ENCODE measurements at regions not wholly inside any gene's neighbourhood (a gene's known extent, or its start where the extent isn't known, plus 50 kb on each side); places are given as distances from the start of the nearest gene placed in this dataset.

DNA sequence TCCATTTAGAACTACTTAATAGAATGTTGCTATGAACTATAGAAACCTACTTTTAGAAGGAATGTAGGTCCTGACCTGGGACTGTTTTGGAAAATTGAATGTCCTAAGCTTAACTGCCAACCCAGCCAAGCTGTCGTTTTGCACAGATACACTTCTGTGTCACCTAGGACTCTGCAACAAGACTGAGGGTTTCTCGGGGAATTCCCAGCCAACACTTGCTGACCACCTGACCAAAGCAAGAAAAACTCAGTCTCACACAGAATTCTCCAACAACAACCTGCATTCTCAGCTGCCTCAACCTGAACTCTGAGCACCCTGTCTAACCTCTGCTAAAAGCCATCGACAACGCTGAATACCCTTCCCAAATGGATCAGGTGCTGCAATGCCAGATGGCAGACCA is 128.2 kb downstream of the SS18 start:
- TF ChIP-seq, protein P1, sequence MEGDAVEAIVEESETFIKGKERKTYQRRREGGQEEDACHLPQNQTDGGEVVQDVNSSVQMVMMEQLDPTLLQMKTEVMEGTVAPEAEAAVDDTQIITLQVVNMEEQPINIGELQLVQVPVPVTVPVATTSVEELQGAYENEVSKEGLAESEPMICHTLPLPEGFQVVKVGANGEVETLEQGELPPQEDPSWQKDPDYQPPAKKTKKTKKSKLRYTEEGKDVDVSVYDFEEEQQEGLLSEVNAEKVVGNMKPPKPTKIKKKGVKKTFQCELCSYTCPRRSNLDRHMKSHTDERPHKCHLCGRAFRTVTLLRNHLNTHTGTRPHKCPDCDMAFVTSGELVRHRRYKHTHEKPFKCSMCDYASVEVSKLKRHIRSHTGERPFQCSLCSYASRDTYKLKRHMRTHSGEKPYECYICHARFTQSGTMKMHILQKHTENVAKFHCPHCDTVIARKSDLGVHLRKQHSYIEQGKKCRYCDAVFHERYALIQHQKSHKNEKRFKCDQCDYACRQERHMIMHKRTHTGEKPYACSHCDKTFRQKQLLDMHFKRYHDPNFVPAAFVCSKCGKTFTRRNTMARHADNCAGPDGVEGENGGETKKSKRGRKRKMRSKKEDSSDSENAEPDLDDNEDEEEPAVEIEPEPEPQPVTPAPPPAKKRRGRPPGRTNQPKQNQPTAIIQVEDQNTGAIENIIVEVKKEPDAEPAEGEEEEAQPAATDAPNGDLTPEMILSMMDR (IDR thresholded peaks at IDR 0.05; ENCODE audit: extremely low read depth in 1 of 2, insufficient read depth in 1 of 2, low read depth in 1 of 2, low read length in 2 of 2), result no peak
- TF ChIP-seq POLR2AphosphoS5 (IDR thresholded peaks at IDR 0.05; ENCODE audit: insufficient read depth, low read depth, low read length) (no peak), POLR2A (IDR thresholded peaks at IDR 0.05; ENCODE audit: low read depth, low read length) (no peak), EZH2 (IDR thresholded peaks at IDR 0.05; ENCODE audit: borderline replicate concordance, low read depth, low read length, severe bottlenecking) (no peak), JUN (IDR thresholded peaks at IDR 0.05; ENCODE audit: borderline replicate concordance, insufficient read depth, insufficient read length, low read depth) (no peak)
